HG03139 (cell line): ENCODE measurements at regions not wholly inside any gene's neighbourhood (a gene's known extent, or its start where the extent isn't known, plus 50 kb on each side); places are given as distances from the start of the nearest gene placed in this dataset.

Experiments used
- ATAC-seq: cut with Tn5 transposase; IDR thresholded peaks from one replicate; pipeline ENCODE4 v1.9.1; 2021; ENCODE audit not compliant: unreplicated experiment

DNA sequence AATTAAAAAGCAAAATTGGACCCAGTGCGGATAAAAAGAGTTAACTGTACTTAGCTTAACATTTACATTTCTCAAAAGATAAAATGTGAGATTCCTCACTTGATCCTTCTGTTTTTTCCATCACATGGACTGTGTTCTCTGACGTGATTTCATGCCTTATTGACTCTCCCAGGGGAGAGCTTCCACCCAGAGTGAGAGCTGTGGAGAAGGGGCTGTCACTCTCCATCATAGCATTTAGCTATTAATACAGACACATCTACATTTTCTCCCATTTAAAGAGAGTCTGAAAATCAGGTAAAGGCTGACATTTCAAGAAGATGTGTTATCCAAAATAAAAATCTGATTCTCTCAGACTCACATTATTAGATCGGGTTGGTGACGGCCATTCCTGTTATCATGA, 493.8 kb downstream of the FBXO15 start:
- no peak for ATAC-seq

GRCh38 chr18:73653251-73653650, 494.4 kb downstream of the FBXO15 start:
- no peak for ATAC-seq

DNA sequence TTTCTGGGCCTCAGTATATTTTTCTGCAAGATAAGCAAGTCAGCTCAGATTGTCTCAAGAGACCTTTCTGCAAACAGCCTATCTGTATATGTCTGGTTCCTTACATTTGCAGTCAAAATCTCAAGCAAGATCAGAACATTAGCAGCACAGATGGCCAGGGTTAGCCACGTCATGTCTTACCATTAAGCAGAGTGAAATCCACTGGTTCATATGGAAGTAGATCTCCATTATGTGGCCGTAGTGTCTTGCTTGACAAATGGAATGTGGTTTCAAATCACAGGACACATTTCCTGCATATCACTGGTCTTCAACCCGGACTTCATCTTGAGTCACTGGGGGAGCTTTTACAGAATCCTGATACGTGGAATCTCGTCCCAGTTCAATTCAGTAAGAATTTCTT, 500.2 kb downstream of the FBXO15 start:
- ATAC-seq, result no peak

DNA sequence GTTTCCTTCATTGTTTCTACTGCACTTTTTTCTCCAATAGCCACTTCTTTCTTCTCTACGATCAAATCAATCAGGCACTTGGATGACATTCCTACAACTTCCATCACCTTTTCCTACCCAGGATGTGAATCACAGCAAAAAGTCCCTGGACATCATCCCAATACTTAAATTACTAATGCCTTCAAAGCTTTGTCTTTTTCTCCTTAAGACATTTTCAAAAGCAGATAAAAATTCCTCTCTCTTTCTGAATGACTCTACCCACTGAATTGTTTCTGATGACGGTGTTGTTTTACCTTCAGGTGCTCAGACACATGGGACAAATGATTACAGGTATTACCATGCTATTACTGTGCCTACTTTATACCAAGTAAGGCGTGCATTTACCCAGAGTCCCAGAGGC, 500.9 kb downstream of the FBXO15 start:
- no peak for ATAC-seq

- no peak for ATAC-seq
These were observed 501.4 kb downstream of the FBXO15 start for GRCh38 chr18:73646196-73646595.

DNA sequence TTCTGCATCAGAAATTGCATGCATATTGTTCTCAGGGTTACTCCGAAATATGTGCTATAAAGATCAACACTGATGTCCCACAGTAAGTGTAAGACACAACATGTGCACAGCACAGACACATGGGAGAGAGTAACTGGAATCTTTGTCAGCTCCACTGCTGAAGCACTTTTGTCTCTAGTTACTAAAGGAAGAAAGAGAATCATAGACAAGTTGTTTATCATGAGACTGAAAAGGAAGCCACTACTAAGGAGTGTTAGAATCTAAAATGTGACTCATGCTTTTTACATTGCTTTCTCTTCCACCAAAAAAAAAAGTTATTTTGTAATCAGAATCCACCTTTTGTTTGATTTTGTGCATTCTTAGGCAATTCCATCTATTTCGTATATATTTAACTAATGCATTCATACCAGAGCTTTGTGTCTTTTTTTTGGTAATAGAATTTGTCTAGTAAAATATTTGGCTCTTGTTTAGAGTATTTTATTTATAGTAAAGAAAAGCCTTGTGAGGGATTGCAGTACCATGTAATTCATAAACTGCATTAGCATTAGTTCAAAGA, 502.4 kb downstream of the FBXO15 start:
- no peak for ATAC-seq

GRCh38 chr18:73639788-73640187, 507.8 kb downstream of the FBXO15 start:
- no peak for ATAC-seq

- ATAC-seq, result no peak
These were observed 508.9 kb downstream of the FBXO15 start for GRCh38 chr18:73638709-73639108.

DNA sequence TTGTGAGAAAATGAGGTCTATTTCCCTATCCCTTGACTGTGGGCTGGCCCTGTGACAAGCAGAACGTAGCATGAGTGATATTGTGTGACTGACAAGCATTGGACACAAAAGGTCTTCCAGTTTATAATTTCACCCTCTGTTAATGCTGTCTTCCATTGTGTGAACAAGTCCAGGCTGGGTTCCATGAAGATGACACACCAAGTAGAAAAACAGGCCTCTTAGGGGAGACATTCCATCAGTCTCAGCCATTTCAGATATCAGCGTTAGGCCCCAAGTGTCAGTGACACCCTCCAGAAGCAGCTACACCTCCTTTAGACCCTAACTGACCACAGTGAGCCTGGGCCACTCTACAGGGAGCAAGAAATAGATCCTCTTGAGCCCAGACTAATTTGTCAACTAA, 511.3 kb downstream of the FBXO15 start:
- ATAC-seq, result no peak

DNA sequence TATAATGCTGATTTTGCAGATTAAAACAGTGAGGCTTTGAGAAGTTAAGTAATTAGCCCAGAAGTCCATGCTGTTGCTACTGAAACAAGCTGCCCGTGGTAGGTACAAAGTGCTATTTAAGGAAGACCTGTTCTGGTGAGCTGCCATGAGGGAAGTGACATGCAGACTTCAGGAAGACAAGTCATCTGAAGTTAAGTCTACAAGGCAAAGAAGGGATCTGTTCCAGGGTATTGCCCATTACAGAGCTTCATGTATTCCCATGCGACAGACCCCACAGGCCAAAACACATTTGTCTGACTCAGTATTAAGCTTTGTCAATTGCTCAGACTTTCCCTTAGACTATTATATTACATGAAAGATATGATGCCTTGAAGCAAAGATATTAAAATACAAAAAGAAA, 520.8 kb downstream of the FBXO15 start:
- no peak for ATAC-seq

GRCh38 chr18:73626221-73626620, 521.4 kb downstream of the FBXO15 start:
- ATAC-seq, result no peak

GRCh38 chr18:73621091-73621490, 526.5 kb downstream of the FBXO15 start:
- no peak for ATAC-seq

DNA sequence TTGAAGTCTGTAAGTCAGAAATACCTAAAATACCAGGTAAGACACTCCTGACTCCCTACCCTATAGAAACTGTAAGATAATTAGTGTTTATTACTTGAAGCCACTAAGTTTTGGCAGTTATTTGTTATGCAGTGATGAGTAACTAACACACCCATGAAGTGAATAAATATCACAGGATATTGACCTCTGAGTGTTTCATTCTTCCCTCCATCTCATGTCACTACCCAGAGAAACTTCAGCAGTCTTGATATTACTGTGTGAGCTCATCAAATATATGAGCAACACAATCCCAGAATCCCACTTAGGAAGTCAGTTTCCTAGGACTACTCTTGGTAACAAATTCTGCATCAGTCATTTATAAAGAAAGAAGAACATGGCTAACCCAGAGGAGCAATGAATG, 529.7 kb downstream of the FBXO15 start:
- no peak for ATAC-seq

- no peak for ATAC-seq
These were observed 532.1 kb downstream of the FBXO15 start for GRCh38 chr18:73615506-73615905.

DNA sequence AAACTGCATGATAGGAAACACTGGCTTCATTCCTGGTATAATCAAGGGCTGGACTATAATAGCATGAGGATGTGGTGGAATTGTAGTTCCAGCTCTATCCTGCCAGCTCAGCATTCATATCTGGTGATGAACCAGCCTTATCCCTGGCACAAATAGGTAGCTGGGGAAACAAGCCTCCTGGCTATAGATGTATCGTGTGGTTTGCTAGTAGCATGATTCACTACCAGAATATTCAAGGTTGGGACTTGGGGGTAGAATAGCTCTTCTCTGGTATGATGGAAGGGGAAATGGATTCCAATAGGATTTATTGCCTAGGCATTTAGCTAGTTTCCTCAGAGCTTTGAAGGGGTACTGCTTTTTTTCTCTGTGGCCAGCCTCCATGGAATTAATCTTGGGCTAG, 532.8 kb downstream of the FBXO15 start:
- ATAC-seq, result no peak

- ATAC-seq, result no peak
These were observed 533.8 kb downstream of the FBXO15 start for GRCh38 chr18:73613706-73614340.

DNA sequence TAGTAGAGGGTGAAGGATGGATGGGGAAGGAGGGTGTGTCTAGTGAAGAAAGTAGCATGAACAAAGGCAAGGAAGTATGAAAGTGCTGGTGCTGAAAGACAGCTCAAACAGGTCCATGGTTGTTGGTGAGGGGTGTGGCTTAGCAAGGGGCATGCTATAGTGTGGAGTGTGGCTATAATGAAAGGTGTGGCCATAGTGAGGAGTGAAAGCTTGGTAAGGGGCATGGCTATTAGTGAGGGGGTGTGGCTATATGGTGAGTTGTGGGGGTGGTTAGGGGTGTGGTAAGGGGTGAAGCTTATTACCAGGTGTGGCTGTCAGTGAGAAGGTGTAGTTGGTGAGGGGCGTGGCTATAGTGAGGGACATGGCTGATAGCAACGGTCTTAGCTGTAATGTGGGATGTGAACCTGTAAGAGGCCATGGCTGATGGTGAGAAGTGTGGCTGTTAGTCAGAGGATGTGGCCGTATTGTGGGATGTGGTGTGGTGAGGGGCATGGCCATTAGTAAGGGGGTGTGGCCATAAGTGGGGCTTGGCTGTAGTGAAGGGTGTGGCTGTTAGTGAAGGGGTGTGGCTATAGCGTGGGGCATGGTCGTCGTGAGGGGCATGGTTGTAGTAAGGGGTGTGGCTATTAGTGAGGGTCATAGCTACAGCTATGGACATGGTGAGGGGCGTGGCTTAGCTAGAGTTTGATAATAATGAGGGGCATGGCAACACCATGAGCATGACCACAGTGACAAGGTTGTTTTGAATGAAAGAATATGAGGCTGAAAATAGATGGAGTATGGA, 549.6 kb downstream of the FBXO15 start:
- ATAC-seq, result no peak

DNA sequence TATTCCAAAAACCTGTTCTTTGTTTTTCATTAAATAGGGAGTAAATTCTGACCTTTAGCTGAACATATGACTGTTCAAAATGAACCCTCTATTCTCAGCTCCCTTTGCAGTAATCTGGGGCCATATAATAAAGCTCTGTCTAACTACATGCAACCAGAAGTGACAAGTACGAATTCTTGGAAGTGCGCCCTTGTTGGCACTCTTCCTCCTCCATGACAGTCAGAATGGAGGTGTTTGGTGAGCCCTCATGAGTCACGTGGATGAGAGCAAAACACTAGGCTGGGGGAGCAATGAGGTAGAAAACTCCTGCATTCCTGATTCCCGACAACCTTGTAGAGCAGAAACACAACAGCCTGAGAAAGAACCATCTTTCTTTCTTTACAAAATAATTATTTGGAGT, 552.9 kb downstream of the FBXO15 start:
- no peak for ATAC-seq

GRCh38 chr18:73593207-73593606, 554.4 kb downstream of the FBXO15 start:
- ATAC-seq, result no peak

DNA sequence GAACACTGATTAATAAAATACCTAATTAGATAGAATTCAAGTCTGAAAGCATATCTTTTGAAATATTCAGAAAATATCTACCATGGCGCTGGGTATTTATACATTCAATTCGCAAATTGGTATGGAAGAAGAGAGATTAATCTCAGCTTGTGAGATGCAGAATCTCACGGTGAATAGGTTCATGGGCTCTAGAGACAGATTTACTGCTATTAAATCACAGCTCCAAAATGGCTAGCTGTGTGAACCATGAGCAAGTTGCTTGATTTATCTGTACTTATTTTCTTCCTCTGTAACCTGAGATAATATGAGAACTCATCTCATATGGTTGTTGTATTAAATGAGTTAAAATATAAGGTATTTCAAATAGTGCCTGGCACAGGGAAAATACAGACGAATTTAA, 556.7 kb downstream of the FBXO15 start:
- no peak for ATAC-seq

GRCh38 chr18:73579698-73580097, 567.9 kb downstream of the FBXO15 start:
- no peak for ATAC-seq

DNA sequence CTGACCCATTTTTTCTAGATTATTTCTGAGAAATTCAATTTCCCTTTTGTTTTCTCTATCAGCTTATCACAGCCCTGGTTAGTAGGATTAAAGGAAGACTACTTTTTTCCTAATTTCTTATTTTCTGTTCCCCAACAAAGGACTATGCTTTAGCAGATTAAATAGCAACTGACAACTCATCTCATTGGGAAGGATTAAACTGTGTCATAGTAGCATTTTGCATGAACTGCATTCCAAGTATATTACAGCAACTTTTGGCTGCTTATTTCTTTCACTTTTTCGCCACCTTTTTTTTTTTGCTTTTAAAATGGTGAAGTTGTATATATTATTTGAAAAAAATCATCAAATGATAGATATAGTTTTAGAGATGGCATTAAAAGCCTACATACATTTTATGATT, 570.3 kb downstream of the FBXO15 start:
- ATAC-seq, result no peak
